HG03457 (cell line): ENCODE measurements at regions not wholly inside any gene's neighbourhood (a gene's known extent, or its start where the extent isn't known, plus 50 kb on each side); places are given as distances from the start of the nearest gene placed in this dataset.
A peak's percentile ranks its signal among the peaks of the same experiment; 100 is the strongest.
"Not testable (repeated sequence)": the region's sequence is repeated elsewhere in the genome, so short reads cannot be mapped to it uniquely, and the experiment has no call there.

Experiments used
- ATAC-seq: cut with Tn5 transposase; IDR thresholded peaks from one replicate; pipeline ENCODE4 v1.9.1; 2021; ENCODE audit warnings: moderate number of reproducible peaks; ENCODE audit not compliant: unreplicated experiment

- ATAC-seq = peak; percentile 94
Observed at GRCh38 chr4:108466936-108467902, 153.2 kb upstream of the RPL34 start.

GRCh38 chr4:108465886-108466500 is 154.4 kb upstream of the RPL34 start:
- ATAC-seq = no peak

DNA sequence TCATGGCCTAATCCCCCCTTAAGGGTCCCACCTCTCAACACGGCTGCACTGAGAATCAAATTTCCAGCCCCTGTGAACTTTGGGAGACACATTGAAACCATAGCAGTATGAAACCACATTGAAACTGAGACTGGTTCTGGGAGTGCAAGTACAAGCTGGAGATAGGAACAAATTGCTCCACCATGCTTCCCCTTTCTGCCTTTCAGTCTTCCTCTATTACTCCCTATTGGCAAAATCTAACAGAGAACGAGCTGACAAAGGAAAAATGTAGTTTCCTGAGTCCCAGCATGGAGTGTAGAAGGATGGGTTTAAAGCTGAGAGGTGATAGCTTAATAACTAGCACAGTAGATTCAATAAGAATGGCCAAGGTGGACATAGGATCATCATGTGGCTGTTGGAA is 161.7 kb upstream of the RPL34 start:
- ATAC-seq = no peak

DNA sequence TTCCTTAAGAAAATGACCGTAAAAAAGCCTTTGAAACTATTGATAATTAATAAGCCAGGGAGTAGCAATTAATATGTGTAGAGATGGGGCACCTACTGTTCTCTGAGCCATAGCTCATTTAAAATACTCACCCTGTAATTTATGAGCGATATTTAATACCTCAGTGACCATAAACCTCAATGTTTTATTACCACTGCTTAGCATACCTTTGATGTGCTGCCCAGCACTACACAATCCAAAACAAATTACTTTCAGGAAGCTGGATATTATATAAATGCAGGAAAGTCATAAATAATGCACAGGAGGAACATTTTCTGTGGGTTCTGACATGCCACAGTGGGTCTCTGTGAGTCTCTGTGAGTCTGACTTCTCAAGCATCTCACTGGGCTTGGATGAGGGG is 166.1 kb upstream of the RPL34 start:
- no peak for ATAC-seq

- ATAC-seq = no peak
Observed at GRCh38 chr4:108453366-108453765, 167.0 kb upstream of the RPL34 start.

- ATAC-seq = no peak
Observed at GRCh38 chr4:108450236-108450898, 170.0 kb upstream of the RPL34 start.

GRCh38 chr4:108449129-108449528 is 171.2 kb upstream of the RPL34 start:
- no peak for ATAC-seq

GRCh38 chr4:108446556-108446955 is 173.8 kb upstream of the RPL34 start:
- no peak for ATAC-seq

DNA sequence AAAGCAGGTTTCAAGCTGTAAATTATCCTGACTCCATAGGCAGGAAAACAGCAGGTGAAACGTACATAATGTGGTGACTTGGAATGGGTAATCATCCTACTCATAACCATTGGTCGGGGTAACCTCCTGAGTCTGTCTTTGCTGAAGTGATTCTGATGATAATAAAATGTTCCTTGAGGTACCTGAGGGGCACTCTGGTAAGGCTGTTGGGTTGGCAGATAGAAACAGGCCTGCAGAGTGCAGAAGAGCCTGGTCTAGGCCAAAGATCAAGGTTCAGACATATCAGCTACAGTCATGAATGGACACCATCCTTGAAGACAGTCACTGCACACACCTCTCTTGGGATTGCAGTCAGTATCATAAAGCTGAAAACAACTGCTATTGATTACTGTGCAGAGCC is 174.7 kb upstream of the RPL34 start:
- no peak for ATAC-seq

DNA sequence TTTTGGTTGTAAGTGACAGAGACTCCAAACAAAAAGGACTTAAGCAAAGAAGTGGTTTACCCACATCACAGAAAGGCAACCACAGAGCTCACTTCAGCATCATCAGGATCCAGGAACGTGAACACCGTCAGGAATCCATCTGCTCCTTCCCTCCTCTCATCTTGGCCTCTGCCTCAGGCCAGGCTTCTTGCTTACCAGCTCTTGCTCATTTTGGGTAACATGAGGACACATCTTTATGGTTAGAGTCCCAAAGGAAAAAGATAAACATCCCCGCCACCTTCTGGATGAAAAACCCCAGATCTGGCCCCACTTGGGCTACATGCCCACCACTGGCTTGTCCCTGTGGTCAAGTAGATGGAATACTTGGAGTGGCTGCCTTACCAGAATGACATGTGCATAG is 176.8 kb upstream of the RPL34 start:
- ATAC-seq = no peak

- ATAC-seq = no peak
Observed at GRCh38 chr4:108433832-108434231, 186.5 kb upstream of the RPL34 start.

DNA sequence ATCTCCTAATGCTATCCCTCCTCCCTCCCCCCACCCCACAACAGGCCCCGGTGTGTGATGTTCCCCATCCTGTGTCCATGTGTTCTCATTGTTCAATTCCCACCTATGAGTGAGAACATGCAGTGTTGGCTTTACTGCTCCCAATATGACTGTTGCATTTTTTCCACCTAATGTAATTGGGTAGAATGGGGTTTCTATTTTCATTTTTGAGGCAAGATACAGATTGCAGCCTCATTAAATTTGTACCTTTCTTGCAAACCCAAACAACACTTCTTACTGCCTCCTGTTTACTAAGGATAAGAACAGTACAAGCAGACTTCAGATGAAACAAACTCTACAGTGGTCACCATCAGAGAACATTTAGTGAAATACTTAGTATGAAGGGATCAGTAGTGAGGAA is 187.0 kb upstream of the RPL34 start:
- not testable (repeated sequence) for ATAC-seq

DNA sequence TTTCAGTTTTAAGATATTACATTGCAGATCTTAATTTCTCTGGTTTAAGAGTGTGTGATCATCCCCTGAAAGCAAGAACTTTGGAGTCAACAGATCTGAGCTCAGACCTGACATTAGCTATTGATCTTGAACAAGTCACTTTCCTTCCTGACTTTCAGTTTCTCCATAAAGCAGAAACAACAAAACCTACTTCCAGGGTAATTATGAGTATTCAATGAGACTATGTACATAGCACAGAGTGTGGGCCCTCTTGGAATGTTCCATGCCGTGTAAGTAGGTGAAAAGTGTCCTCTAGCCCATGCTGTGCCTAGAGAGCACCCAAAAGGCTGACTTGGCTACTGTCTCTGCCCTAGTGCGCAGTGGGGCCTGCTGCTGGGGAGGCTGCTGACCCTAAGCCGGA is 188.0 kb upstream of the RPL34 start:
- no peak for ATAC-seq

DNA sequence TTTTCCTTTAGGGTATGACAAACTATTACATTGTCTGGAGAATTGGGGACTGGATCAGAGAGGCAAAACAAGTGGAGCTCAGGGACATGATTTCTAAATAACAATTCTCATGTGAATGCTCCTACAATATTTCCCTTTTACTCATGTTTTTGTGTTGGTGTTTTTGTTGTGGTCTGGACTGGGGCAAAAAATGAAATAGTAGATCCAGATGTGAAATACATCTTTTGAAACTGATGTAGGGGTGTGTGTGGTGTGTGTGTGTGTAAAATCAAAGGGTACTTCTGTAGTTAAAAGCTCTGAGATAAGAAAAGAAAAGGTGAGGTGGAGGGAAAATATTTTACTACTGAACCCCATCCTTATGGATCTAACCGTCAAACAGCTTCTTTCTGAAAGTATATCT is 188.4 kb upstream of the RPL34 start:
- ATAC-seq = no peak

GRCh38 chr4:108430921-108431320 is 189.5 kb upstream of the RPL34 start:
- no peak for ATAC-seq

DNA sequence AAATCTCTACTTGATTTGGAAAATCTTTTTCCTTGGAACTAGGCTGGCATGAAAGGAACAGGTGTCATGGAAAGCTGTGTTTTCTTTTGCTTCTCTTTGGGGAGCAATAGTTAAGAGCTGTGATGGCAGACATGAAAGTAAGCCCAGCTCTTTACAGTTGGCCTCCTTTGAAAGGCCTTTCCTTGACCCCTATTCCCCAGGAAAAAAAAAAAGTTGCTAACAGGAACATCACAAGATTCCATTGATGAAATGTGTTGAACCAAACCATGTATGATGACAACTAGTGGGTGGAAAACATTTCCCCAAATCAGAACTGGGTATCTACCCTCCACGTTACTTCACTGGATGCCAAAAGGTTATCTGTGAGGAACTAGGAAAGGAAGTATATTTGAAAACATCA is 190.7 kb upstream of the RPL34 start:
- no peak for ATAC-seq

DNA sequence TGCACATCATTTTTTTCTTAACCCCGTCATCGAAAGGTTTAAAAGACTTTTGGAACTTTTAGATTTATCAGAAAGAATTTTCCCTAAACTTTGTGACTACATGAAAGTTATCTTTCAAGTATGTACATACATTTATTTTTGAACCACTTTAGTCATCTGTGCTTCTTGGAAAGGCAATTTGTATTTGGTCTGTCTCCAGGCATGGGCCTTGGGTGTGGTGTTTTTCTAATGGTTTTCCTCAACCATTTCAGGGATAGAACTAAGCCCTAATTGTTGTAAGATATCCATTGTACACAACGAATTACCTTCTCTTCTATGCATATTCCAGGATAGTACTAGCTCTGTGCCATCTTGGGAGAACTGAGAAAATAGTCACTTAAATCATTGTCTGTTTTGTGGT is 191.5 kb upstream of the RPL34 start:
- ATAC-seq = no peak

DNA sequence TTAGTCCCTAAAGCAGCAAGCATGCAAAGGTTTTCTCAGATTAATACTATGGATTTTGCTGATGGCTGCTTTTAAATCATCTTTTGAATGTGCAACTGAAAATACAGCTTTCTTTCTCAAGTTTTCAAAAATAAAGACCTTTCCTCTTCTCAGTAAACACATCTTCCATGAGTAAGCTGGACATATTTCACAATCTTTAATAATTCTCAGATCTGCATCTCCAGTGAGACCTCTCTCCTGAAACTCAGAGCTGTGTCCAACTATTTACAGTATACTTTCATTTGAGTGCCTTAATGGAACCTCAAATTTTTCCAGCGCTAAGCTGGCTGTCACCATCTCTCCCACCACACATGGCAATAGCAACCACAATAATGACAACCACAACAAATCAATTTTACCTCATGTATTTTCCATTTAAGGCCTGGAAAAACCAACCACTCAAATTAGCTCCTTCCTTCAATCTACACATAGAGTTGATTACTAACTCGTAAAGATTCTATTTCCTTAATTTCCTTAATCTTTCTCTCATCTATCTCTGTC is 192.4 kb upstream of the RPL34 start:
- no peak for ATAC-seq

- no peak for ATAC-seq
Observed at GRCh38 chr4:108426493-108426892, 193.9 kb upstream of the RPL34 start.

GRCh38 chr4:108425988-108426387 is 194.4 kb upstream of the RPL34 start:
- no peak for ATAC-seq

GRCh38 chr4:108417923-108418322 is 202.5 kb upstream of the RPL34 start:
- no peak for ATAC-seq

- ATAC-seq = no peak
Observed at GRCh38 chr4:108416831-108417230, 203.5 kb upstream of the RPL34 start.
